Mammary epithelial cell (primary cell): ENCODE measurements at regions not wholly inside any gene's neighbourhood (a gene's known extent, or its start where the extent isn't known, plus 50 kb on each side); places are given as distances from the start of the nearest gene placed in this dataset.

Source experiments
- CTCF ChIP-seq, 2 donors: IDR thresholded peaks in 1 of 2; conservative IDR thresholded peaks in 1 of 2; 2 replicates each; pipeline ENCODE4 v1.5.1; 2011 to 2012; ENCODE audit warnings: inconsistent platforms in 2 of 2, low read length in 2 of 2, mild to moderate bottlenecking in 2 of 2, control low read depth in 1 of 2, low read depth in 1 of 2; ENCODE audit not compliant: insufficient read depth in 1 of 2; ENCODE audit errors: extremely low read depth in 1 of 2
- EZH2 ChIP-seq: IDR thresholded peaks from 2 replicates; pipeline ENCODE4 v1.6.1; 2012; ENCODE audit warnings: low read length, inconsistent platforms, borderline replicate concordance

- TF ChIP-seq CTCF (conservative IDR thresholded peaks at IDR 0.05 in 1 of 2, IDR thresholded peaks at IDR 0.05 in 1 of 2; ENCODE audit: extremely low read depth in 1 of 2, insufficient read depth in 1 of 2, low read depth in 1 of 2, low read length in 2 of 2) (no peak), EZH2 (no peak)
Measured at GRCh38 chr20:54707801-54708200, 232.4 kb downstream of the DOK5 start.
